ENCODE measurements at regions not wholly inside any gene's neighbourhood (a gene's known extent, or its start where the extent isn't known, plus 50 kb on each side); places are given as distances from the start of the nearest gene placed in this dataset.
"Not testable (repeated sequence)": the region's sequence is repeated elsewhere in the genome, so short reads cannot be mapped to it uniquely, and the experiment has no call there.

DNA sequence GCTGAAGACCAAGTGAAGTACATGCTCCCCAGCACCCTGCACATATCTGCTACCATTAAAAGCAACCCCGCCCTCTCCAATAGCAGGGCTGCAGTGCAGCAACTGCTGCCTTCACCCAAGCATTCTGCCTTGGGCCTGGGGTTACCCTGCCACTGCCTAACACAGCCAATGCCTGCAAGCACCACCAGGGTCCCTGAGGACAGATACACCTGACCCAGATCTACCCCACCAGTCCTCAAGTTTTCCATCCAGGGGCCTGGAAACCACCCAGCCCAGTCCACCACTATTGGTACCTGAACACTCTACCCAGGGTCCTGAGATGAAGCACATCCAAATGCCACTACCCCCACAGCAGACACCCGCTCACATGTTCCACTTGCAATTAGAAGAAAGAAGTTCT lies 181.1 kb upstream of the RBBP8 start:
- H3K27ac ChIP-seq: no peak overlapping the region
- TF ChIP-seq, protein P1, sequence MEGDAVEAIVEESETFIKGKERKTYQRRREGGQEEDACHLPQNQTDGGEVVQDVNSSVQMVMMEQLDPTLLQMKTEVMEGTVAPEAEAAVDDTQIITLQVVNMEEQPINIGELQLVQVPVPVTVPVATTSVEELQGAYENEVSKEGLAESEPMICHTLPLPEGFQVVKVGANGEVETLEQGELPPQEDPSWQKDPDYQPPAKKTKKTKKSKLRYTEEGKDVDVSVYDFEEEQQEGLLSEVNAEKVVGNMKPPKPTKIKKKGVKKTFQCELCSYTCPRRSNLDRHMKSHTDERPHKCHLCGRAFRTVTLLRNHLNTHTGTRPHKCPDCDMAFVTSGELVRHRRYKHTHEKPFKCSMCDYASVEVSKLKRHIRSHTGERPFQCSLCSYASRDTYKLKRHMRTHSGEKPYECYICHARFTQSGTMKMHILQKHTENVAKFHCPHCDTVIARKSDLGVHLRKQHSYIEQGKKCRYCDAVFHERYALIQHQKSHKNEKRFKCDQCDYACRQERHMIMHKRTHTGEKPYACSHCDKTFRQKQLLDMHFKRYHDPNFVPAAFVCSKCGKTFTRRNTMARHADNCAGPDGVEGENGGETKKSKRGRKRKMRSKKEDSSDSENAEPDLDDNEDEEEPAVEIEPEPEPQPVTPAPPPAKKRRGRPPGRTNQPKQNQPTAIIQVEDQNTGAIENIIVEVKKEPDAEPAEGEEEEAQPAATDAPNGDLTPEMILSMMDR (conservative IDR thresholded peaks at IDR 0.05): no peak

DNA sequence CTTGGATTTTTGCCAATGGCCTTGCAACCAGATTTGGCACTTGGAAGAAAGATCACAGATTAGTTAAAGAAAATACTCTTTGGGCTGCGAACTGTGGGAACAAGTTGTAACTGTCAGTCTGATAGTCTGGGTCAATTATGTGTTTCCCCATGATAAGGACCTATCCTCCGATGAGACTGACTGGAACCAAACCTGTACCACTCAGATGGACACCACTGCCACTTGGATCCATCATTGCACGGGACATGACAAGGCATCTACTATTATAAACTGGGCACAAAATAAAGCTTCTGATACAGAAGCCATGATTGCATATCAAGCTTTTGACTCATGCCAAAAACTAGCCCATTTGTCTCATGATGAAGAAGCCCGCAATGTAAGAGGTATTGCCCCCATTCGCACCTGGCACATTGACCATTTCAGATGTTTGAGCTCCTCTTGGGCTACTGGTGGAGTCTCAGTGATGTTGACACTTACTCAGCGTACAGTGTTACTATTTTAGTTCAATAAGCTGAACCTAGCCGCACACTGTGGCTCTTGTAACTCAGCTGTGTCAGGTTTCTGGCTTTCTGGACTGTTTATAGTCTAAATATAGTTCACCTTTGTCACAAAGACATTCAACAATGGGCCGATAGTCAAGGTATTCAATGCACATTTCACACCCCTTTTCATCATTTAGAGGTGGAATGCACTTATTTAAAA lies 179.8 kb upstream of the RBBP8 start:
- no peak overlapping the region for H3K27ac ChIP-seq
- TF ChIP-seq, protein P1 (conservative IDR thresholded peaks at IDR 0.05): no peak

DNA sequence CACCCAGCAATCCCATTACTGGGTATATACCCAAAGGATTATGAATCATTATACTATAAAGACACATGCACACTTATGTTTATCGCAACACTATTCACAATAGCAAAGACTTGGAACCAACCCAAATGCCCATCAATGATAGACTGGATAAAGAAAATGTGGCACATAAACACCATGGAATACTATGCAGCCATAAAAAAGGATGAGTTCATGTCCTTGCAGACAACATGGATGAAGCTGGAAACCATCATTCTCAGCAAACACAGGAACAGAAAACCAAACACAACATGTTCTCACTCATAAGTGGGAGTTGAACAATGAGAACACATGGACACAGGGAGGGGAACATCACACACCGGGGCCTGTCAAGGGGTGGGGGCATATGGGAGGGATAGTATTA lies 169.1 kb upstream of the RBBP8 start:
- not testable (repeated sequence) for H3K27ac ChIP-seq

DNA sequence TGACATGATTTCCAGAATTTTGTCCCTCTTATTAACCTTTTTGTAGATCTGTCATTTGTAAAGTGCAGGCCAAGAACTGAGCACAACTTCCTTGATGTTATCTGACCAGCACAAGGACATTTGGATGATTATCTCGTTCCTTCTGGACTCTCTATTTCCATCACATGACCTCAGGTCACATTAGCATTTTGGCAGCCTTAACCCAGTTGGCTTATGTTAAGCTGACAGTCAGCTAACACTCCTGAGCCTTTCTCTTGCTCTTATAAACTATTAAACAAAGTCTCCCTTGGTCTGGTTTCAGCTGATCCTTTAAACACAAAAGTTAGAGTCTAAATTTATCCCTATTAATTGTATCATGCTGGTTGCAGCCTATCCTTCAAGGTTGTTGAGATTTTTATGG lies 167.2 kb upstream of the RBBP8 start:
- peak overlapping the region; percentile 23 for H3K27ac ChIP-seq
- TF ChIP-seq, protein P1 (conservative IDR thresholded peaks at IDR 0.05): no peak

DNA sequence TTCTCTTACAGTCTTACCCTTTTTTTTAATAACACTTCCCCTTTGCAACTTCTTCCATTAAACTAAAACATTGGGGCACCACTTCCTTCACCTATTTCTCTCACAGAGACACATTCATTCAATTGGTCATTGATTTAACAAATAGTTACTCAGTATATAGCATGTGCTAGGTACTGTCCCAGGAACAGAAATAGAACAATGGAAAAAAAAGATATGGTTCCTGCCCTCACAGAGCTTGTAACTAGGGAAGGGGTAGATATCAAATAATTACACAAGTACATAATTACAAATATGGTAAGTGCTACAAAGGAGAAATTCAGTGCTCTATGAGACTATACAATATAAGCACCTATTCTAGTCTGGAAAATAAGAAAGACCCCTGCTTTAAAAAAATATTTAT lies 165.5 kb upstream of the RBBP8 start:
- no peak overlapping the region for H3K27ac ChIP-seq
- TF ChIP-seq, protein P1 (conservative IDR thresholded peaks at IDR 0.05): no peak

DNA sequence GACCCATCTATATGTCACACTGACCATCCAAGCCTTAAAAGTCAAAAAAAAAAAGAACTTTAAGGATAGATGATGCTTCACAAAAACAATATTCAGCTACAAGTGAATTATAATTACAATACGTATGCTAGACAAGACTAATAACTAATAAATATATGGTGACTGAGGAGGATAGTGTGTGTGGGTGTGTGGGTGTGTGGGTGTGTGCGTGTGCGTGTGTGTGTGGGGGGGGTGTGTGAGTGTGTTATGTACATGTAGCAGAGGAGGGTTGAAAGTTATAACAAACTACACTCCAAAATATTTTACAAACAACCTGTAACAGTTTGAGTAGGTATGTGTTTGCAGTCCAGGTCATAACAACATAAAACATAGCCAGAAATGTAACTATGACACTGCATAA lies 159.2 kb upstream of the RBBP8 start:
- TF ChIP-seq, protein P1 (conservative IDR thresholded peaks at IDR 0.05): no peak

DNA sequence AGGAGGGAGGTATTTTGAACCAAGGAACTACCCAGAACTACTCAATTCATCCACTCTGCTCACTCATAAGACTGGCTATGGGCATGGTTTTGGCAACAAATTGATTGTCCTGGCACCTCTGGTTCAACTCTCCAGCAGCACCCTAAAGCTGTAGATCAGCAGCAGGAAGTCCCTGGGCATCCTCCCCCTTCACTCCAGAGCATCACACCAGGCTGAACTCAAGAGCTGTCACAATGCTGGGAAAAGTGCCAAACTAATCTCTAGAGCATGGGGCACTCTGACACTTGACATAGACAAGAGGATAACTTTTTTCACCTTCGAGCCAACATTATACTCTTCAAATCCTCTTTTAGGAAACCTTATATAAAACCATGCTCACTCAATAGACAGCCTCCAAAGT lies 154.1 kb upstream of the RBBP8 start:
- TF ChIP-seq, protein P1 (conservative IDR thresholded peaks at IDR 0.05): no peak
- no peak overlapping the region for H3K27ac ChIP-seq

More for the DNA sequence above, 159.2 kb upstream of the RBBP8 start:
- H3K27ac ChIP-seq: no peak overlapping the region

DNA sequence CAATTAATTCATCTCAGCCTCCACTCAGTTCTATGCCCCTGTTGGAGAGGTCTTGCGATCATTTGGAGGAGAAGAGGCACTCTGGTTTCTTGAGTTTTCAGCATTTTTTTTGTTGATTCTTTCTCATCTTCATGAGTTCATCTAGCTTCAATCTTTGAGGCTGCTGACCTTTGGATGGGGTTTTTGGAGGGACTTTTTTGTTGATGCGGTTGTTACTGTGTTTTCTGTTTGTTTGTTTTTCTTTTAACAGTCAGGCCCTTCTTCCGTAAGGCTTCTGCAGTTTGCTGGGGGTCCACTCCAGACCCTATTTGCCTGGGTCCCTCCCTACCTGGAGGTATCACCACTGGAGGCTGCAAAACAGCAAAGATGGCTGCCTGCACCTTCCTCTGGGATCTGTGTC lies 149.9 kb upstream of the RBBP8 start:
- TF ChIP-seq, protein P1 (conservative IDR thresholded peaks at IDR 0.05): no peak
- H3K27ac ChIP-seq: no peak overlapping the region

Measured in VCaP (cell line).